Stomach (tissue), 4 donors: ENCODE measurements at regions not wholly inside any gene's neighbourhood (a gene's known extent, or its start where the extent isn't known, plus 50 kb on each side); places are given as distances from the start of the nearest gene placed in this dataset.

Experiments
- EP300 ChIP-seq: sonication (generic); formaldehyde crosslinking; IDR thresholded peaks from one replicate; pipeline ENCODE4 v1.6.1; 2017; ENCODE audit warnings: antibody characterized with exemption
- POLR2A ChIP-seq, 4 donors: fragments of 450-650 bp; IDR thresholded peaks; one replicate each; pipeline ENCODE4 v1.6.1; 2016; ENCODE audit warnings: antibody characterized with exemption in 4 of 4, control low read depth in 2 of 4, mild to moderate bottlenecking in 1 of 4, moderate library complexity in 1 of 4
- POLR2AphosphoS5 ChIP-seq, 3 donors: sonication (generic); formaldehyde crosslinking; IDR thresholded peaks; one replicate each; pipeline ENCODE4 v1.6.1; 2016; ENCODE audit warnings: antibody characterized with exemption in 3 of 3
- TF ChIP-seq, protein P1 (sequence below), 7 experiments: fragments of 450-650 bp in 4 of 7; fragments of 200-600 bp in 3 of 7; sonication (generic) in 3 of 7; IDR thresholded peaks; one replicate each; pipeline ENCODE4 v1.5.1; 2016 to 2019; ENCODE audit warnings: antibody characterized with exemption in 7 of 7, control low read depth in 2 of 7, mild to moderate bottlenecking in 1 of 7

DNA sequence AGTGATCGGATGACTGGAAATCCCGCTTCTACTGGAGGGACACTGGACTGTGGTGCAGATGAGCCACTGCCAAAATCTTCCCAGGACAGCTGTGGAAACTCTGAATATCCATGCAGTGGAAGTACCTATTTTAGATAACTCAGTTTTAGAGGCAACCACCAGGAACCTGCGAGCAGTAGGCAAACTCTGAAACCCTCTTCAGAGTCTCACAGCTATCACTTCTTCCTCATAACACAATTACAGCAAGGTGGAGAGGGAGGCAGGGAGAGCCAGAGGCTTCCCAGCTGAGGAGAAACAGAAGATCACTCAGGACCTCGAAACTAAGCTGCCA, 322.8 kb upstream of the NT5E start:
- no peak for TF ChIP-seq POLR2AphosphoS5 (IDR thresholded peaks at IDR 0.05)
- no peak for TF ChIP-seq EP300
- TF ChIP-seq, protein P1, sequence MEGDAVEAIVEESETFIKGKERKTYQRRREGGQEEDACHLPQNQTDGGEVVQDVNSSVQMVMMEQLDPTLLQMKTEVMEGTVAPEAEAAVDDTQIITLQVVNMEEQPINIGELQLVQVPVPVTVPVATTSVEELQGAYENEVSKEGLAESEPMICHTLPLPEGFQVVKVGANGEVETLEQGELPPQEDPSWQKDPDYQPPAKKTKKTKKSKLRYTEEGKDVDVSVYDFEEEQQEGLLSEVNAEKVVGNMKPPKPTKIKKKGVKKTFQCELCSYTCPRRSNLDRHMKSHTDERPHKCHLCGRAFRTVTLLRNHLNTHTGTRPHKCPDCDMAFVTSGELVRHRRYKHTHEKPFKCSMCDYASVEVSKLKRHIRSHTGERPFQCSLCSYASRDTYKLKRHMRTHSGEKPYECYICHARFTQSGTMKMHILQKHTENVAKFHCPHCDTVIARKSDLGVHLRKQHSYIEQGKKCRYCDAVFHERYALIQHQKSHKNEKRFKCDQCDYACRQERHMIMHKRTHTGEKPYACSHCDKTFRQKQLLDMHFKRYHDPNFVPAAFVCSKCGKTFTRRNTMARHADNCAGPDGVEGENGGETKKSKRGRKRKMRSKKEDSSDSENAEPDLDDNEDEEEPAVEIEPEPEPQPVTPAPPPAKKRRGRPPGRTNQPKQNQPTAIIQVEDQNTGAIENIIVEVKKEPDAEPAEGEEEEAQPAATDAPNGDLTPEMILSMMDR (IDR thresholded peaks at IDR 0.05), result no peak
- TF ChIP-seq POLR2A (IDR thresholded peaks at IDR 0.05), result no peak
